HL-60 (cell line): ENCODE measurements at regions not wholly inside any gene's neighbourhood (a gene's known extent, or its start where the extent isn't known, plus 50 kb on each side); places are given as distances from the start of the nearest gene placed in this dataset.

Source experiments
- DNase-seq, 2 experiments: peaks; one replicate each; pipeline ENCODE4 v3.0.0-alpha.2; 2010 to 2020; ENCODE audit warnings: low read depth in 1 of 2, low spot score in 1 of 2
- H3K27ac ChIP-seq: fragments of 250-450 bp; sonication (Bioruptor Pico); replicated peaks from 2 replicates; pipeline ENCODE4 v1.5.1; 2020; ENCODE audit warnings: mild to moderate bottlenecking, moderate library complexity
- H3K27me3 ChIP-seq: fragments of 250-450 bp; sonication (Bioruptor Pico); 2 replicates; pipeline ENCODE4 v1.5.1; 2021; ENCODE audit warnings: mild to moderate bottlenecking, moderate library complexity; ENCODE audit not compliant: insufficient read depth, poor library complexity, severe bottlenecking
- H3K4me3 ChIP-seq: replicated peaks from 2 replicates; pipeline ENCODE4 v1.5.1; 2011; ENCODE audit warnings: mild to moderate bottlenecking, control low read depth, low read length; ENCODE audit not compliant: insufficient read depth
- GABPA ChIP-seq: IDR thresholded peaks from 2 replicates; pipeline ENCODE4 v1.6.1; 2012; ENCODE audit warnings: low read depth
- POLR2AphosphoS5 ChIP-seq: IDR thresholded peaks from 2 replicates; pipeline ENCODE4 v1.6.1; 2012; ENCODE audit warnings: low read depth
- SPI1 ChIP-seq: IDR thresholded peaks from 2 replicates; pipeline ENCODE4 v1.6.1; 2012; ENCODE audit warnings: low read depth, mild to moderate bottlenecking, borderline replicate concordance
- TF ChIP-seq, protein P1 (sequence below): IDR thresholded peaks from 2 replicates; pipeline ENCODE4 v1.6.1; 2012; ENCODE audit warnings: low read depth; ENCODE audit not compliant: insufficient replicate concordance
- TF ChIP-seq, protein P2 (sequence below): IDR thresholded peaks from one replicate; pipeline ENCODE4 v1.5.1; 2011; ENCODE audit warnings: low read length, control low read depth, inconsistent platforms; ENCODE audit not compliant: insufficient read depth

DNA sequence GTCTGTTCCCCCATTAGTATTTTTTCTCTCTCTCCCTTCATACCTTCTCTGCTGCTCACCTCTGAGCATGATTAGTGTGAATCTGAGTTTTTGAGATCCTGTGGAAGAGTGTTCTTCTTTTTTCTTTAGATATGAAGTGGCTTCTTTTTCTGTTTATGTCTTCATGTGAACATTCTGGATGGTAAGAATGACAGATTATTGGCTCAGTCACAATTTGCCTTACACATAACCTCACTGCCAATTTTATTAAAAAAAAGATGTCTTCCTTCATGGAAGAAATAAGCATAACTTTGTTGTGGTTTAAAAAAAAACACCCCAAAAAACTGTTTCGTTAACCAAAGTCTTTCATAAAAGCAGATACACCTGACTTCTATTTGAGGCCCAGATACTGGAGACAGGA is 539.1 kb downstream of the PLCL1 start:
- Histone ChIP-seq H3K27me3 (no peaks in the 10 kb centered on the region), H3K4me3 (no peak overlapping the region), H3K27ac (no peak overlapping the region)
- no peak for DNase-seq
- no peak for TF ChIP-seq SPI1
- no peak for TF ChIP-seq GABPA
- TF ChIP-seq, protein P1, sequence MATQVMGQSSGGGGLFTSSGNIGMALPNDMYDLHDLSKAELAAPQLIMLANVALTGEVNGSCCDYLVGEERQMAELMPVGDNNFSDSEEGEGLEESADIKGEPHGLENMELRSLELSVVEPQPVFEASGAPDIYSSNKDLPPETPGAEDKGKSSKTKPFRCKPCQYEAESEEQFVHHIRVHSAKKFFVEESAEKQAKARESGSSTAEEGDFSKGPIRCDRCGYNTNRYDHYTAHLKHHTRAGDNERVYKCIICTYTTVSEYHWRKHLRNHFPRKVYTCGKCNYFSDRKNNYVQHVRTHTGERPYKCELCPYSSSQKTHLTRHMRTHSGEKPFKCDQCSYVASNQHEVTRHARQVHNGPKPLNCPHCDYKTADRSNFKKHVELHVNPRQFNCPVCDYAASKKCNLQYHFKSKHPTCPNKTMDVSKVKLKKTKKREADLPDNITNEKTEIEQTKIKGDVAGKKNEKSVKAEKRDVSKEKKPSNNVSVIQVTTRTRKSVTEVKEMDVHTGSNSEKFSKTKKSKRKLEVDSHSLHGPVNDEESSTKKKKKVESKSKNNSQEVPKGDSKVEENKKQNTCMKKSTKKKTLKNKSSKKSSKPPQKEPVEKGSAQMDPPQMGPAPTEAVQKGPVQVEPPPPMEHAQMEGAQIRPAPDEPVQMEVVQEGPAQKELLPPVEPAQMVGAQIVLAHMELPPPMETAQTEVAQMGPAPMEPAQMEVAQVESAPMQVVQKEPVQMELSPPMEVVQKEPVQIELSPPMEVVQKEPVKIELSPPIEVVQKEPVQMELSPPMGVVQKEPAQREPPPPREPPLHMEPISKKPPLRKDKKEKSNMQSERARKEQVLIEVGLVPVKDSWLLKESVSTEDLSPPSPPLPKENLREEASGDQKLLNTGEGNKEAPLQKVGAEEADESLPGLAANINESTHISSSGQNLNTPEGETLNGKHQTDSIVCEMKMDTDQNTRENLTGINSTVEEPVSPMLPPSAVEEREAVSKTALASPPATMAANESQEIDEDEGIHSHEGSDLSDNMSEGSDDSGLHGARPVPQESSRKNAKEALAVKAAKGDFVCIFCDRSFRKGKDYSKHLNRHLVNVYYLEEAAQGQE = no peak
- no peak for TF ChIP-seq POLR2AphosphoS5
- TF ChIP-seq, protein P2, sequence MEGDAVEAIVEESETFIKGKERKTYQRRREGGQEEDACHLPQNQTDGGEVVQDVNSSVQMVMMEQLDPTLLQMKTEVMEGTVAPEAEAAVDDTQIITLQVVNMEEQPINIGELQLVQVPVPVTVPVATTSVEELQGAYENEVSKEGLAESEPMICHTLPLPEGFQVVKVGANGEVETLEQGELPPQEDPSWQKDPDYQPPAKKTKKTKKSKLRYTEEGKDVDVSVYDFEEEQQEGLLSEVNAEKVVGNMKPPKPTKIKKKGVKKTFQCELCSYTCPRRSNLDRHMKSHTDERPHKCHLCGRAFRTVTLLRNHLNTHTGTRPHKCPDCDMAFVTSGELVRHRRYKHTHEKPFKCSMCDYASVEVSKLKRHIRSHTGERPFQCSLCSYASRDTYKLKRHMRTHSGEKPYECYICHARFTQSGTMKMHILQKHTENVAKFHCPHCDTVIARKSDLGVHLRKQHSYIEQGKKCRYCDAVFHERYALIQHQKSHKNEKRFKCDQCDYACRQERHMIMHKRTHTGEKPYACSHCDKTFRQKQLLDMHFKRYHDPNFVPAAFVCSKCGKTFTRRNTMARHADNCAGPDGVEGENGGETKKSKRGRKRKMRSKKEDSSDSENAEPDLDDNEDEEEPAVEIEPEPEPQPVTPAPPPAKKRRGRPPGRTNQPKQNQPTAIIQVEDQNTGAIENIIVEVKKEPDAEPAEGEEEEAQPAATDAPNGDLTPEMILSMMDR = no peak

DNA sequence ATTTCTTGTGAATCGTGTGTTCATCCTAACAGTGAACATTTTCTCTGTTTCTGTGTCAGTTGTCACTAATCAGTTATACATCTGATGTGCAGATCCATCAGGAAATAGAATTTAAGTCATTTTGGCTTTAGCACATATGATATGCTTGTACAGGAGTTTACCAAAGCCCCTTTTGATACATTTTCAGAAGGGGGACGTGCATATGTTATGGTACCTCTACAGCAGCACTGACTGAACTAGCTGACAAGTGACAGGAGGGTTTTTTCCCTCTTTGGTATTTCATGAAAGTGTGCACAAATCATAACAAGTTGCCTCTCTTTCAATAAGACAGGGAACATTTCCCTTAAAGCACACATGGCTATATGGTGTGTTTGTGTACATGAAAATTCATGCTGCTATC is 536.5 kb downstream of the PLCL1 start:
- H3K4me3 ChIP-seq = no peak overlapping the region
- H3K27ac ChIP-seq = no peak overlapping the region
- no peak for DNase-seq
- TF ChIP-seq SPI1 (no peak), POLR2AphosphoS5 (no peak), GABPA (no peak)
- TF ChIP-seq, protein P1 = no peak
- TF ChIP-seq, protein P2 = no peak
- peaks cover 7% of the 10 kb centered on the region for H3K27me3 ChIP-seq

DNA sequence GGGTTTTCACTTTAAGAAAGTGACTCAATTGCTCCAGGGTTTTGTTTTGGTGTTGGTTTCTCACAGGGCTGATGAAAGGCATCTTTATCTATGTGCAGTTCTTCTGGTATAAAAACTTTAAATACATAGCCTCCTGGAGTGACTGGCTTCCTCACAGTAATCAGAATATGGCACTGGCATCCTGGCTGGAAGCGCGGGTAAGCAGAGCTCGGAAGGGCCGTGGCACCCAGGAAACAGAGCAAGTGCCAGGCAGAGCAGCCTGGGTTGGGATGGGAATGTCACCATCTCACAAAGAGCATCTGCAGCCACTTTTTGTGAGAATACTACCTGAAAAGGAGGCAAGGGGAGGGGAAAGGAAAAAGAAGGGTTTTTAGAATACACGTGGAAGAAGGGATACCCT is 534.7 kb downstream of the PLCL1 start:
- no peak for DNase-seq
- Histone ChIP-seq H3K27ac (no peak overlapping the region), H3K27me3 (peaks cover 7% of the 10 kb centered on the region), H3K4me3 (no peak overlapping the region)
- TF ChIP-seq, protein P2 = no peak
- TF ChIP-seq SPI1 (no peak), POLR2AphosphoS5 (no peak), GABPA (no peak)
- TF ChIP-seq, protein P1 = no peak
